GM12878 (cell line): ENCODE measurements at regions not wholly inside any gene's neighbourhood (a gene's known extent, or its start where the extent isn't known, plus 50 kb on each side); places are given as distances from the start of the nearest gene placed in this dataset.

Experiments
- CEBPB ChIP-seq, 2 experiments: fragments of 150-350 bp in 1 of 2; IDR thresholded peaks; 2 replicates each; pipeline ENCODE4 v1.6.1; 2012 to 2014; ENCODE audit warnings: low read depth in 2 of 2, low read length in 2 of 2, borderline replicate concordance in 1 of 2, inconsistent platforms in 1 of 2
- ESRRA ChIP-seq: IDR thresholded peaks from 2 replicates; pipeline ENCODE4 v1.6.1; 2012; ENCODE audit warnings: mild to moderate bottlenecking, low read length, improper control_type of control experiment
- HCFC1 ChIP-seq: fragments of 150-350 bp; IDR thresholded peaks from 2 replicates; pipeline ENCODE4 v1.6.1; 2014; ENCODE audit warnings: low read length
- MLLT1 ChIP-seq: fragments of 450-650 bp; IDR thresholded peaks from 2 replicates; pipeline ENCODE4 v1.6.1; 2016; ENCODE audit warnings: mild to moderate bottlenecking
- MTA3 ChIP-seq: IDR thresholded peaks from 2 replicates; pipeline ENCODE4 v1.6.1; 2012; ENCODE audit warnings: low read length, inconsistent platforms, borderline replicate concordance
- NKRF ChIP-seq: fragments of 450-650 bp; conservative IDR thresholded peaks from 2 replicates; pipeline ENCODE4 v1.6.1; 2017; ENCODE audit warnings: mild to moderate bottlenecking, moderate library complexity
- RB1 ChIP-seq: fragments of 450-650 bp; formaldehyde crosslinking; IDR thresholded peaks from 2 replicates; pipeline ENCODE4 v1.6.1; 2017; ENCODE audit warnings: mild to moderate bottlenecking, borderline replicate concordance
- RELB ChIP-seq: fragments of 450-650 bp; IDR thresholded peaks from 2 replicates; pipeline ENCODE4 v1.6.1; 2017; ENCODE audit warnings: low read depth, mild to moderate bottlenecking, moderate library complexity
- SRF ChIP-seq, 2 experiments: IDR thresholded peaks; 2 replicates each; pipeline ENCODE4 v1.6.1; 2011; ENCODE audit warnings: low read depth in 2 of 2, low read length in 2 of 2, mild to moderate bottlenecking in 1 of 2, moderate library complexity in 1 of 2
- ZBTB33 ChIP-seq: fragments of 450-650 bp; IDR thresholded peaks from 2 replicates; pipeline ENCODE4 v1.6.1; 2017; ENCODE audit warnings: mild to moderate bottlenecking
- ZBTB40 ChIP-seq: fragments of 450-650 bp; IDR thresholded peaks from 2 replicates; pipeline ENCODE4 v1.6.1; 2016; ENCODE audit warnings: mild to moderate bottlenecking, moderate library complexity, borderline replicate concordance
- ZNF592 ChIP-seq: fragments of 450-650 bp; IDR thresholded peaks from 2 replicates; pipeline ENCODE4 v1.6.1; 2017; ENCODE audit warnings: mild to moderate bottlenecking, moderate library complexity

GRCh38 chr3:181921220-181921619 lies 209.5 kb downstream of the SOX2 start (continued):
- TF ChIP-seq NKRF (no peak), ZBTB33 (no peak), ESRRA (no peak), RELB (peak; percentile 59; the same call in 1 of the 2 replicates), SRF (IDR thresholded peaks at IDR 0.05; ENCODE audit: low read depth in 2 of 2, low read length in 2 of 2) (no peak), MLLT1 (no peak), ZBTB40 (no peak), RB1 (no peak), MTA3 (no peak), HCFC1 (no peak), ZNF592 (no peak), CEBPB (IDR thresholded peaks at IDR 0.05; ENCODE audit: borderline replicate concordance in 1 of 2, low read depth in 2 of 2, low read length in 2 of 2) (no peak)
